HG03135 (cell line): ENCODE measurements at regions not wholly inside any gene's neighbourhood (a gene's known extent, or its start where the extent isn't known, plus 50 kb on each side); places are given as distances from the start of the nearest gene placed in this dataset.
"Not testable (repeated sequence)": the region's sequence is repeated elsewhere in the genome, so short reads cannot be mapped to it uniquely, and the experiment has no call there.

ENCODE experiments used
- ATAC-seq: cut with Tn5 transposase; IDR thresholded peaks from one replicate; pipeline ENCODE4 v1.9.1; 2021; ENCODE audit warnings: mild to moderate bottlenecking, moderate library complexity; ENCODE audit not compliant: unreplicated experiment

DNA sequence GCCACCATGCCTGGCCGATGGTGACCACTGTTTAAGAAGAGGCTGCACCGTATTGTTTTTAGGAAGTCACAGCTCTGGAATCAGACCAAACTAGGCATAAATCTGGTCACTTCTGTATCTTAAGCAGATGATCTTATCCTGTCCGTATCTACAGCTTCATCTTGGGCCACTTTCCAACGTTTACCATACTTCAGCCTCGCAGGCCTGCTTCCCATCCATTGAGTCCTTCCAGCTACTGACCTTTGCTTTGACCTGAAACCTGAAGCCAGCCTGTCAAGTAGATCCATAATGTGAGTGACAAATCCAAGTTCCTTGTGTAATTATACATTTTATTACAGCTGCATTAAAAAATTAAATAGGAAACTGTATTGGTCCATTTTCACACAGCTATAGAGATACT lies 1033.0 kb downstream of the CDH11 start:
- ATAC-seq = no peak

DNA sequence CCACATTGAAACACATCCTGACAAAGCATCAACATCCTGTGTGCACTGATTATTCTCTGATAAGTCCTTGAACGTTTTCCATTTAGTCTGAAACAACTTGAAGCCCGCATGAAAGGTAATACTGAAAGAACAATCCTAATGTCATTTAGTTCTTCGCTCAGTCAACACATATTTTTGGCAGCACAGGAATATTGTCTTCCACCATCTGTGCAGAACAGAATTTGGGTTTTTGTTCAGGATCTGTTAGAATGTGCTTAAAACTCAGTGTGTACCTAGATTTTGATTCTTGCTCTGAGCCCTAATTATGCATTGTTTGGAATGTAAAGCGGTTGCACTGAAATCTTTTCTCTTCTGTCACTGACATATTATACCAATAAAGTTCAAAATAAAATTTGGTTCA lies 1036.6 kb downstream of the CDH11 start:
- ATAC-seq = no peak

DNA sequence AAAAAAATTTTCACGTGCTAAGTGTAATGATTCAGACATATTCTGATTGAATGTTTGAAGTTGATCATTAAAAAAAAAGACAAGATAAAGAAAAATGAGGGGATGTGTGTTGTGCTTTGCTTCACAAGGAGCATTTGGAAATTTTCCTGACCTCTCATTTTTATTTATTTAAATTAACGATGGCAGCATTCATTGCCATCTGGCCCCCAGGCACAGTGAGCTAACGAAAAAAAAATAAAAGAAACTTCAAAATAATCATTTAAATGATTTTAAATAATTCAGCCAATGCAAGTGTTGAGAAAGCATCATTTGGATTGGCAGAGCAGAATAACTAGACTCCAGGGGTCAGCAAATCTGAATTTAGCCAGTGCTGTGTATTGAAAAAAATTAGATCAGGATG lies 1037.2 kb downstream of the CDH11 start:
- ATAC-seq = no peak

DNA sequence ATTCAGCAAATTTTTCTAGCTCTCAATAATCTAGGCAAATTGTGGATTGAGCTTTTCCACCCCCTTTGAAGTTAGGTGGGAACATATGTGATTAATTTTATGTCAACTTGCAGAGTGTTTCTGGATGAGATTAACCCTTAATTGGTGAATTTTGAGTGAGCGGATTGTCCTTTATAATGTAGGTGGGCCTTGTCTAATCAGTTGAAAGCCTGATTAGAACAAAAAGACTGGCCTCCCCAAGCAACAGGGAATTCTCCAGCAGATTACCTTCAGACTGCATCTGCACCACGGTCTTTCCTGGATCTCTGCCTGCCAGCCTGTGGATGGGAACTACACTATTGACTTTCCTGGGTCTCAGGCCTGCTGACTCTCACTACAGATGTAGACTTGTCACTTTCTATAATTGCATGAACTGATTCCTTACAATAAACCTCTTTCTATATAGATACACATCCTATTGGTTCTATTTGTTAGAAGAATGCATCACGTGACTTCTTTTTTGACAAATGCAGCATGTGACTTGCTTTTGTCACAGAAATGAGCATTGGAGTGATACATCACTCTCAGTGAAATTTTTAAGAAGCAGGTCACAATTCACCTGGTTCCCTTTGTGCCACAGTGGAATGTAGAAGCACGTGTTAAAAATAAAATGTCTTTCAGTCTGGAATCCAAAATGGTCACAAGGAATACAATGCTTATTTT lies 1038.3 kb downstream of the CDH11 start:
- no peak for ATAC-seq

DNA sequence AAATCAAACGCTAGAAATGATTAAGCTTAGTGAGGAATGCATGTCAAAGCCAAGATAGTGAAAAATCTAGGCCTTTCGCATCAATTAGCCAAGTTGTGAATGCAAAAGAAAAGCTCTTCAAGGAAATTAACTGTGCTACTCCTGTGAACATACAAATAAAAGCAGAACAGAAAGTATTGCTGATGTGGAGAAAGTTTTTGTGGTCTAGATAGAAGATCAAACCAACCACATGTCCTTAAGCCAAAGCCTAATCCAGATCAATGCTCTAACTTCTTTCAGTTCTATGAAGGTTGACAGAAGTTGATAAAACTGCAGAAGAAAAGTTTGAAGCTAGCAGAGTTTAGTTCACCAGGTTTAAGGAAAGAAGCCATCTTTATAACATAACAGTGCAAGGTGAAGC lies 1044.6 kb downstream of the CDH11 start:
- ATAC-seq = no peak

DNA sequence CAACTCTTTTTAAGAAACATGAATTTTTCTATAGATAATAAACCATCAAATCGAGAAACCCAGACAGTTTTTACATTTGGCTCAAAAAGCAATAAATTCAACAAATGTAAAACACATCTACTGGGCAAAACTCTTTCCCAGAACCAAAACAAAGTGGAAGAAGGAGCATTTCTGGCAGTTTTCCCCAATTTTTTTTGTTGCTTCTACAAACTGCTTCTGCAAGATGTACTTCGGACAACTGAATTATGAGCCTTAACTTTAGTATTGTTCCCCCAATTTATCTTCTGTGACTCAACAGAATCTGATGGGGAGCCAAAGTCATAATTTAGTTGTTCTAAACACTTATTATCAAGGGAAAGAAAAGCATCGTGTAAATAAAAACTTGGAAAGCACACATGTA lies 1047.2 kb downstream of the CDH11 start:
- ATAC-seq = no peak

DNA sequence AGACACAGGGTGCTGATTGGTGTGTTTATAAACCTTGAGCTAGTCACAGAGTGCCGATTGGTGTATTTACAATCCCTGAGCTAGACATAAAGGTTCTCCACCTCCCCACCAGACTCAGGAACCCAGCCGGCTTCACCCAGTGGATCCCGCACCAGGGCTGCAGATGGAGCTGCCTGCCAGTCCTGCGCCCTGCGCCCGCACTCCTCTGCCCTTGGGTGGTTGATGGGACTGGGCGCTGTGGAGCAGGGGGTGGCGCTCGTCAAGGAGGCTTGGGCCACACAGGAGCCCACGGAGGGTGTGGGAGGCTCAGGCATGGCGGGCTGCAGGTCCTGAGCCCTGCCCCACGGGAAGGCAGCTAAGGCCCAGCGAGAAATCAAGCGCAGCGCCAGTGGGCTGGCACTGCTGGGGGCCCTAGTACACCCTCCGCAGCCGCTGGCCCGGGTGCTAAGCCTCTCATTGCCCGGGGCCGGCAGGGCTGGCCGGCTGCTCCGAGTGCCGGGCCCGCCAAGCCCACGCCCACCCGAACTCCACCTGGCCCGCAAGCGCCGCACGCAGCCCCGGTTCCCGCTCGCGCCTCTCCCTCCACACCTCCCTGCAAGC lies 1049.6 kb downstream of the CDH11 start:
- not testable (repeated sequence) for ATAC-seq

DNA sequence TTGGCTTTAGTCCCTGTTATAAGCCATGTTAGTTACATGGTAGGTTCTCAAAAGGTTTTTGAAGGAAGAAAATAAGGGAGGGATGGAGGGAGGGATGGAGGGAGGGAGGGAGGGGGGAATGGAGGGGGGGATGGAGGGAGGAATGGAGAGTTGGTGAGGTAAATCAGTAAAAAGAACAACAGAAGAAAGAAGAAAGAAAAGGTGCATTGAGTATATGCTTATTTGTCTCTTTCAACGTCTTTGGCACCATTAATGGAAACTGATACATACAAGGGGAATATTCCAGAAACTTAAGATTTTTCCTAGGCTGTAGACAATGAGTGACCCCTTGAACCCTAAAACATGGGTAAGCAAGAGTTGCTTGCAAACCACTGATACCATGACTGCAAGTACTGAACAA lies 1056.3 kb downstream of the CDH11 start:
- no peak for ATAC-seq

DNA sequence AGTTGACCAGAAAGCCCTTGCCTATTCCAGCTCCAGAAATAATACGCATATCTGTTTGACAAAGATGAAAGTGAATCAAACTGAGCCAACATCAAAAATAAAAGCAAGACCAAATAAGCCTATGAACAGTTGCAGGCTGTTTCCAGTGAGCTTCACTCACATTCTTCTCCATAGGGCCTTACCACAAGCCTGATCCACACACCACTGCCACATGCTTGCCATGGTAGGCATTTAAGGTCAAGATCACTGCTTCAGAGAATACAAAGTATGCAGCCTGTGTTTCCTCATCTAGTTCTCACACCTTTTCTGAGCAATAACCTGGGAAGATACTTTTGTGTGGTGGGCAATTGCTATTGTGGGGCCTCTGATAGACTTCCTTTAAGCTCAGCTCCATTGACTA lies 1060.2 kb downstream of the CDH11 start:
- no peak for ATAC-seq

DNA sequence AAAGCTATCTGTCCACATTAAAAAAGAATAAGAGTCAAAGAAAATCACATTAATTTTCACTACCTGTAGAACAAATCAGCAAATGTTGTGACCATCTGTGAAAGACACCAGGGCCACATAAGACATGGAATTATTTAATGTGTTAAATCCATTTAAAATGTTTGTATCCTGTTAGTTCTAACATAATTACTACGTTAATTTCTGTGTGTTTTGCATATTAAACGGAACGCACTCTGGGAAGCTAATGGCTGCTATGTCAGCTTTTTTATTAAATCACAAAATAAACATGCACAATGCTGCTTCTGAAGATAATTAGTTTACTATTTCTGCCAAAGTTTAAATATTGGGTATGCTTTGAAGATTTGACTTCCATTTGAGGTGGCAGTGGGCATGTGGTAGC lies 1061.2 kb downstream of the CDH11 start:
- no peak for ATAC-seq

DNA sequence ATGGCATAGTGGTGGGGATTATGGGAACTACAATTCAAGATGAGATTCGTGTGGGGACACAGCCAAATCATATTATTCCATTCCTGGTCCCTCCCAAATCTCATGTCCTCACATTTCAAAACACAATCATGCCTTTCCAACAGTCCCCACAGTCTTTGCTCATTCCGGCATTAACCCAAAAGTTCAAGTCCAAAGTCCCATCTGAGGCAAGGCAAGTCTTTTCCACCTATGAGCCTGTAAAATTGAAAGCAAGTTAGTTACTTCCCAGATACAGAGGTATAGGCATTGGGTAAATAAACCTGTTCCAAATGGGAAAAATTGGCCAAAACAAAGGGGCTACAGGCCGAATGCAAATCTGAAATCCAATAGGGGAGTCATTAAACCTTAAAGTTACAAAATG lies 1063.2 kb downstream of the CDH11 start:
- ATAC-seq = no peak

DNA sequence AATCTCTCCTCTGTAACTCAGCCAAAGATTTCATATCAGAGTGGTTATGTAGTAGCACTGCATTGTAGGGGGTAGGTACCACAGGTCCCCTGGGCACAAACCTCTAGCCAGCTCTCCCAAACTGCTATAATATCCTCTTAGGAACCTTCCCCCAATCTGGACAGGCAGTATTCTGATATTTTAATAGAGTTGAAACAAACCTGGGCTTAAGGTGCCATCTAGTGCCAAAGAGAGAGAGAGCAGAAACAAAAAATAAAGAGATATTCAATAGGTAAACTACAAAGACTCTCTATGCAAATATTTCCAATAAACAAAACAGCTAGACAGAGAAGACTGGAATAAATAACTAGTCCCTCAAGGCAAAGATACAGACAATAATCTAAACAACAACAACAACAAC lies 1070.0 kb downstream of the CDH11 start:
- no peak for ATAC-seq

DNA sequence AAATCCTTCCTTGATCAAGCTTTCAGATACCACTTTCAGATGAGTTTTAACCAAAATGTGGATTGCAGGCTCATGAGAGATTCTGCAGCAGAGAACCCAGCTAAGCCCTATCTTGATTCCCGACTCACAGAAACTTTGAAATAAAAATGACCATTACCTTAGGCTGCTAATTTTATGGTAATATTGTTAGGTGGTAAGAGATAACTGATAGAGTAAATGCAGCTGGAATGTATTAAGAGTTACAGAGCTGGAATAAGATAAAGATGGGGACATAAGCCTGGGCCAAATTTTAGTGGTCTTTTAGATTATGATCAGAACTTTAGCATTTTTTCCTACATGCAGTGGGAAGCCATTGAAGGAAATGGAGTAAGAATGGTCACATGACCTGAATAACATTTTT lies 1074.0 kb downstream of the CDH11 start:
- no peak for ATAC-seq

DNA sequence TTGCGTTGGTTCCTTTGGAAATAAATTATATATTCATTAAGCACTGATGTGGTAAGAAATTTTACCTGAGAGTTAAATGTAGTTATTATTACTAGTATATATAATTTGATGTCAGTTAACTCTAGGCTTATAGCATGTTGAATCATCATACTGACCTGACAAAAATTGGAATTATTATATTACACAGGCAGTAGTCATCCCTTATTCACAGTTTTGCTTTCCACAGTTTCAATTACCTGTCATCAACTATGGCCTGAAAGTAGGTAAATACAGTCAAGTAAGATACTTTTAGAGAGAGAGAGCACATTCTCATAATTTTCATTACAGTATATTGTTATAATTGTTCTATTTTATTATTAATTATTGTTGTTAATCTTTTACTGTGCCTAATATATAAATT lies 1074.7 kb downstream of the CDH11 start:
- no peak for ATAC-seq

DNA sequence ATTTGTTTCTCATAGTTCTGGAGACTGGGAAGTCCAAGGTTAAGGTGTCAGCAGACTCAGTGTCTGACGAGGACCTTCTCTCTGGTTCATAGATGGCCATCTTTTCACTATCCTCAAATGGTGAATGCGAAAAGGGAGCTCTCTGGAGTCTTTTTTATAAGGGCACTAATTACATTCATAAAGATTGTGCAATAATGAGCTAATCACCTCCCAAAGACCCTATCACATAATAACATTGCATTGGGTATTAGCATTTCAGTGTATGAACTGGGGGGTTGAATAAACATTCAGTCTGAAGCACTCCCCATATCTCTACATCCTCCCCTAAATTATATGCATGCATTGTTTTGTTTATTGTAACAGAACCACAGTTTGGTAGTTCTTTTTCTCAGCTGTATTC lies 1086.5 kb downstream of the CDH11 start:
- ATAC-seq = no peak

DNA sequence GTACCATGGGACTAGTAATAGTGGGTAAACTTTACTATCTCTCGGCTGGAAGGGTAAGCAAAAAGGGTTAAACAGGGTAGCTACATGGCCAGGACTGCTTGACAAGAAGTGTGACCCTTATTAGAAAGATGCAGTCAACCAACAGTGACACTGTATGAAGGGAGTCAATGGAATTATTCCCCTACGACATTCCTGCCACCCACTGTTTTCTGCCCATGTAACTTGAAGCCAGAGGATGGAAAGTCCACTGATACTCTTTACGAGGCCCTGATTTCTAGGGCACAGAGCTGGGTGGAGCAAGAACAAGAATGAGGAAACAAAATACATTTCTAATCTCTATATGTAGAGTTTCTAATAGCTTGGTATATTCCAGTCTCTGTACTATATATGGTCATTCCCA lies 1102.5 kb downstream of the CDH11 start:
- ATAC-seq = no peak

DNA sequence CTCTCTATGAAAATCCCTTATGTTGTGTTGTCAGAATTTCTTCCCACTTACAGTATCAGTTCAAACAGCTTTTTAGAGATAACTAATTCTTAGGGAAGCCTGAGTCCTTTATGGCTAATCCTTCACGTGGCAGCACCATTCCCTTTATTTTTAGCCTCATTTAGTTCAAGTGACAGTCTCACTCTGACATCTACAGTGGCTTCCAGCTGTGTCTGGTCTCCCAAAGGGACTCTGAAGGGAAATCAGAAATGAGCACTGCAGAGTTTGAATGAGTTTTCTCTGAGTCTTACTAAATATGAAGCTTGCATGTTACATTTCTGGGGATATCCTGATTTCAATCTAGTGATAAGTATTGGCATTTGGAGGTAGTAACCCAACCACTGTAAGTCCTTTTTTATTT lies 1104.1 kb downstream of the CDH11 start:
- no peak for ATAC-seq

DNA sequence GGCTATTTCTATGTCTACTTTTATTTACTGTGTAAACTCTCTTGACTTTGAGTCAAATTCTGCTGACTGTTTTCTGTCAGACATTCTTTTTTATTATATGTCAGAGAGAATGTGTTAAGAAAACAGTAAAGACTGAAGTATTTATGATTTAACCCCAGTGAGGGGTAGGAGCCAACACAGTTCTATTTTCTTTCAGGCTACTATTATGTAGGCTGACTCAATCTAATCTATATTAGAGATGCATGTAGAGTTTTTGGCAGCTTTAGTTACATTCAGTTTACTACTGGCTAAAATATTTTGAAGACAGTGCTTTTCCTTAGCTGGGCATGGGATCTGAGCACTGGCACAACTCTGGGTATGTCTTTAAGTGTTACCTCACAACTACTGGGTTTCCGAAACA lies 1108.0 kb downstream of the CDH11 start:
- ATAC-seq = no peak

DNA sequence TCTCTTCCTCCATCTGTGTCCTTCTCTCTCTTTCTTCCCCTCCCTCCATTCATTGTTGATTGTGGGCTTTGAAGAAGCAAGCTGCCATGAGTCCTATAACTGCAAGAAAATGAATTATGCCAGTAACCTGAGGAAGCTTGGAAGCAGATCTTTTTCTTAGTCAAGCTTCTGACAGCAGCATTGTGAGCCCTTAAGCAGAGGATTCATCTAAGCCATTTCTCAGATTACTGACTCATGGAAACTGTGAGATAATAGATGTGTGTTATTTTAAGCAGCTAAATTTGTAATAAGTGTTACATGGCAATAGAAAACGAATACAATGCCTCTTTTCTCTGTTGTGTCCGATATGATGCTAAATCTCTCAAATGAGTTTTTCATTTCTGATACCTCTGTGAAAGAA lies 1109.7 kb downstream of the CDH11 start:
- no peak for ATAC-seq

DNA sequence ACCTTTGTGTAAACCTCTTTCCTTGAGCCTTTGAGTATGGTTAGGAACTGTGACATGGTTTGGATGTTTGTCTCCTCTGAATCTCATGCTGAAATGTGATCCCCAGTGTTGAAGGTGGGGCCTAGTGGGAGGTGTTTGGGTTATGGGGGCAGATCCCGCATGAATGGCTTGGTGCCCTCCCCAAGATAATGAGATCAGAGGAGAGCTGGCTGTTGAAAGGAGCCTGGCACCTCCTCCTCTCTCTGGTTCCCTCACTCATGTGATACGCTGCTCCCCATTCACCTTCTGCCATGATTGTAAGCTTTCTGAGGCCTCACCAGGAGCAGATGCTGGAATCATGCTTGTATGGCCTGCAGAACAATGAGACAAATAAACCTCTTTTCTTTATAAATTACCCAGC lies 1110.2 kb downstream of the CDH11 start:
- ATAC-seq = no peak

DNA sequence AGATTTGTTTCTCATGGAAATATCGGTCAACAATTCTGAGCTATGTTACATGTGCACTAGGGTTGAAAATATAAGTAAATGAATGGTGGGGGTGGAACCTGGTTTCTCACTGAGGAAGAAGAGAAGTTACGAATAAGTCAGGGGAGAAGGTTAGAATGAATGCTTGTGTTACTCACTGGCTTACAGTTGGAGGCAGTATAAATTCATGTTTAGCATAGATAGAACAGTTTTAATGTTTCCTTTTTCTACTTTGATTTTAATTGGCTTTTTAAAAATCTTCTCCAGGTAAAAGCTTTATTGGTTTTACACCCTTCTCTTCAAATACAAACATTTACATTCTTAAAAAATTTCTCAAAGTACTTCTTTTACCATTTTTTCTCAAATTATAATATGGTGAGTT lies 1113.7 kb downstream of the CDH11 start:
- no peak for ATAC-seq

DNA sequence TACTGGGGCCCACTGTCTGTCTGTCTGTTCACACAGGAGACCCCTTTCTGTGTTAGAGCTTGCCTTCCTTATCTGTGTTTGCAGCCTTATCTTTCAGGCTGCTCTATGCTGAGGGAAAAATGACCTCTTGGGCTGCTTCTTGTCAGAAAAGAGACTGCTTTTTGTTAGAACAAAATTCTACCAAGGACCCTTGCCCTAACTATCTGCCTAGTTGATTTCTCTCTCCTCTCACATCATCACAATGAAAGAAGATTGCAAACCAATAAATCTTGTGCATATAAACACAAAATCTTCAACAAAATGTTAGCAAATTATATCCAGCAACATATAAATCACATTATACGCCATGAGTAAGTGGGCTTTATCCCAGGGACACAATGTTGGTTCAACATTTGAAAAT lies 1117.7 kb downstream of the CDH11 start:
- no peak for ATAC-seq

DNA sequence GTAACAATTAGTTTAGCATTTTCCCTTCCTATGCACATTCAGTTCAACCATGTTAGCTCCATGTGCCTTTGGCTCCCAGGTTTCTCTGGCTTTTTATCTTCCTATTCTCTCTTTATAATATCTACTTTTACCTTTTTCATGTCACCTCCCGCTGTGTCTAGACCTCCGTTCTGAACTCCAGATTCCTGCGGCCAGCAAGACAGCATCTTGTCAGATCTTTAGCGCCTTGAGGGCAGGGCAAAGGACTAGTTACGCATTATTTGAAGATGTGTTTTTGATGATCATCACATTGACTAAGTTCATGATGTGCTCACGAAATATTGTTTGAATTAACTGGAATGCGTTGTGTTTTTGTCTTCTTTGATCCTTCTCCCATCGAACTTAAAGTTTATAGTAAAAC lies 1126.8 kb downstream of the CDH11 start:
- ATAC-seq = no peak
